T-helper 2 cell treated with Interferon-gamma antibody and Interleukin-4, amounts not matched to agents 5 μg/mL and 100 μg/mL, for 36 hours (primary cell): ENCODE measurements at regions not wholly inside any gene's neighbourhood (a gene's known extent, or its start where the extent isn't known, plus 50 kb on each side); places are given as distances from the start of the nearest gene placed in this dataset.

ENCODE experiments used
- DNase-seq: peaks from one replicate; pipeline ENCODE4 v3.0.0; 2021; ENCODE audit warnings: low spot score
- H3K27ac Mint-ChIP-seq: one replicate; pipeline ENCODE4 v1.8.0; 2021; ENCODE audit warnings: mild to moderate bottlenecking, mixed read lengths
- H3K27me3 Mint-ChIP-seq: one replicate; pipeline ENCODE4 v1.8.0; 2021; ENCODE audit warnings: low read depth, mixed read lengths
- H3K36me3 Mint-ChIP-seq: one replicate; pipeline ENCODE4 v1.8.0; 2021; ENCODE audit warnings: low read depth, mixed read lengths
- H3K4me1 Mint-ChIP-seq: one replicate; pipeline ENCODE4 v1.8.0; 2021; ENCODE audit warnings: low read depth, mixed read lengths
- H3K4me3 Mint-ChIP-seq: one replicate; pipeline ENCODE4 v1.8.0; 2022; ENCODE audit warnings: mild to moderate bottlenecking, moderate library complexity, mixed read lengths
- H3K9me3 Mint-ChIP-seq: one replicate; pipeline ENCODE4 v1.8.0; 2021; ENCODE audit warnings: mixed read lengths

GRCh38 chr16:56140645-56141044 is 50.6 kb upstream of the GNAO1 start:
- peaks cover 31% of the 10 kb centered on the region for H3K27me3 Mint-ChIP-seq
- no peak for DNase-seq
- H3K27ac Mint-ChIP-seq: no peak overlapping the region
- no peaks in the 10 kb centered on the region for H3K36me3 Mint-ChIP-seq
- no peaks in the 10 kb centered on the region for H3K9me3 Mint-ChIP-seq
- H3K4me1 Mint-ChIP-seq: peaks cover 5% of the 10 kb centered on the region
- no peak overlapping the region for H3K4me3 Mint-ChIP-seq

GRCh38 chr16:56137269-56137668 is 54.0 kb upstream of the GNAO1 start:
- H3K4me3 Mint-ChIP-seq: no peak overlapping the region
- no peaks in the 10 kb centered on the region for H3K9me3 Mint-ChIP-seq
- H3K27me3 Mint-ChIP-seq: peaks cover 17% of the 10 kb centered on the region
- DNase-seq: no peak
- H3K4me1 Mint-ChIP-seq: peaks cover 5% of the 10 kb centered on the region
- H3K36me3 Mint-ChIP-seq: no peaks in the 10 kb centered on the region
- H3K27ac Mint-ChIP-seq: no peak overlapping the region

DNA sequence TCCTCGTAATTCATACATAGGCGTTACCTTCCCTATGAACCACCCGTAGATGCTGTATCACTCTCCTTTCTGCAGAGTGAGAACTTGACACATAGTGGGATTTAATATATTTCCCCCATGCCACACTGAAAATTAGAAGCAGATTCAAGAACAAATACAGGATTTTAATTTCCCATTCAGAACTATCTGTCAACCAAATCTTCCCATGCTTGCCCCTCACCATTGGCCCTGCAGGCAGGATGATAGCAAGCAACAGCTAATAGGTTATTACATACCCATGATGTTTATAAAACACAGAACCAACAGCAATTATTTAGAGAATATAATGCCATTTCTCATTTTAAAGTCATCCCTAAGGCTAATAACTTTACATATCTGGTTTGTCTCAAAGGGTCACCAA is 55.0 kb upstream of the GNAO1 start:
- Mint-ChIP-seq H3K4me3 (no peak overlapping the region), H3K36me3 (no peaks in the 10 kb centered on the region)
- DNase-seq: no peak

DNA sequence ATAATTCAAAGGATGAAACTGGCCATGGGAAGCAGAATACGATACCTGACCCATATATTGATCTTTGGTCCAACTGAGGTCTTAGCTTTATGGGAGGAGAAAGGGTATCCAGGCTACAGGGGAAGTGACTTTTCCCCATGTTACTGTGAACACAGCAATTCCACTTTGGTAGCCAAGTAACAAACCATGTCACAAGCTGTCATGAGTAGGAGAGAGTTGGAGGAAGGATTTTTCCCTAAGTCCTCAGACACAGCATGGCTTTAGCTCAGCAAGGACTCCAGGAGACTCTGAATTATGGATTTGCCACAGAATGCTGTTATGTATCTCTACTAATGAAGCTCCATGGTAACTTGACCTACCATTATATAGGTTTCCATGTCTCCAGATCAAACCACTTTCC is 56.5 kb upstream of the GNAO1 start:
- no peaks in the 10 kb centered on the region for H3K9me3 Mint-ChIP-seq
- H3K4me1 Mint-ChIP-seq: peaks cover 5% of the 10 kb centered on the region
- H3K4me3 Mint-ChIP-seq: no peak overlapping the region
- no peak overlapping the region for H3K27ac Mint-ChIP-seq
- no peaks in the 10 kb centered on the region for H3K36me3 Mint-ChIP-seq
- peaks cover 29% of the 10 kb centered on the region for H3K27me3 Mint-ChIP-seq
- DNase-seq: no peak

More for the DNA sequence above, 55.0 kb upstream of the GNAO1 start:
- Mint-ChIP-seq H3K27me3 (peaks cover 18% of the 10 kb centered on the region), H3K4me1 (peaks cover 5% of the 10 kb centered on the region), H3K9me3 (no peaks in the 10 kb centered on the region), H3K27ac (no peak overlapping the region)

DNA sequence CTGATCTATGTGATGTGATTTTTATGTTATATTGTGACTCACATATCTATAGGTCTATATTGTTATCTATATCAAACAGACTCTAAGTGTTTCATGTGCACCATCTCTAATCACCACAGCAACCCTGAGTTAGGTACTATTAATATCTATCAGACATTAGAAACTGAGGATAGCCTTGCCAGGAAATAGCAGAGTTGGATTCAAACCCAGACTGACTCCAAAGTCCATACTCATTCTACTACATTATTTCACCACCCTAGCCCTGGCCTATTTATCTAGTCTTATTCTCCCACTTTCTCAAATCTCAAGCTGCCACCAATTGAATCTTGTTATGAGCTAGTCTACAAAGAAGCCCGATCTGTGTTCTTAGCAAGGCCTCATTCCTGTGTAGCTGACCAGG is 65.4 kb upstream of the GNAO1 start:
- Mint-ChIP-seq H3K4me1 (no peaks in the 10 kb centered on the region), H3K27ac (no peak overlapping the region), H3K9me3 (no peaks in the 10 kb centered on the region), H3K27me3 (peaks cover 32% of the 10 kb centered on the region), H3K36me3 (no peaks in the 10 kb centered on the region), H3K4me3 (no peak overlapping the region)
- DNase-seq: no peak

- Mint-ChIP-seq H3K4me3 (no peak overlapping the region), H3K27me3 (peaks cover 24% of the 10 kb centered on the region), H3K4me1 (peaks cover 1% of the 10 kb centered on the region)
Measured at GRCh38 chr16:56122251-56122650, 69.0 kb upstream of the GNAO1 start.

DNA sequence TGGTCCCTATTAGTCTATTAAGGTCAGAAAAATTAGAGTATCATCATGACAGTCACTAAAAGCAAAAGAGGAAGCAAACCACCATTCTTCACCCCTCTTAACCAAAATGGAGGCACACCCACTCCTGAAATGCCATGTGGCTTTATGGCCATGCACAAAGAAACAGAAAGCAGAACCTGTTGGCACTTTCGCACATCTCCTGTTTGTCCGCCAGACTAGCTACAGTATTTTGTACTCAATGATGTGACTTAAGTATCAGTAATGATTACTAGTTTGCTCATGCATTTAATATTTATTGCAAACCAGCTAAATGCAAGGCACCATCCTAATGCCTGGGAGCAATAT is 70.2 kb upstream of the GNAO1 start:
- Mint-ChIP-seq H3K4me1 (peaks cover 1% of the 10 kb centered on the region), H3K4me3 (no peak overlapping the region), H3K27me3 (peaks cover 24% of the 10 kb centered on the region), H3K27ac (no peak overlapping the region), H3K9me3 (no peaks in the 10 kb centered on the region), H3K36me3 (no peaks in the 10 kb centered on the region)
- no peak for DNase-seq

More at GRCh38 chr16:56122251-56122650, 69.0 kb upstream of the GNAO1 start:
- no peaks in the 10 kb centered on the region for H3K9me3 Mint-ChIP-seq
- H3K27ac Mint-ChIP-seq: no peak overlapping the region
- no peaks in the 10 kb centered on the region for H3K36me3 Mint-ChIP-seq
- DNase-seq: no peak

- Mint-ChIP-seq H3K4me1 (peaks cover 1% of the 10 kb centered on the region), H3K36me3 (no peaks in the 10 kb centered on the region), H3K27me3 (peaks cover 26% of the 10 kb centered on the region), H3K4me3 (no peak overlapping the region), H3K27ac (no peak overlapping the region), H3K9me3 (no peaks in the 10 kb centered on the region)
- no peak for DNase-seq
Measured at GRCh38 chr16:56120447-56121155, 70.7 kb upstream of the GNAO1 start.

GRCh38 chr16:56119133-56119532 is 72.2 kb upstream of the GNAO1 start:
- Mint-ChIP-seq H3K4me1 (peaks cover 1% of the 10 kb centered on the region), H3K4me3 (no peak overlapping the region), H3K27me3 (peaks cover 22% of the 10 kb centered on the region), H3K36me3 (no peaks in the 10 kb centered on the region), H3K9me3 (no peaks in the 10 kb centered on the region), H3K27ac (no peak overlapping the region)
- DNase-seq: no peak

DNA sequence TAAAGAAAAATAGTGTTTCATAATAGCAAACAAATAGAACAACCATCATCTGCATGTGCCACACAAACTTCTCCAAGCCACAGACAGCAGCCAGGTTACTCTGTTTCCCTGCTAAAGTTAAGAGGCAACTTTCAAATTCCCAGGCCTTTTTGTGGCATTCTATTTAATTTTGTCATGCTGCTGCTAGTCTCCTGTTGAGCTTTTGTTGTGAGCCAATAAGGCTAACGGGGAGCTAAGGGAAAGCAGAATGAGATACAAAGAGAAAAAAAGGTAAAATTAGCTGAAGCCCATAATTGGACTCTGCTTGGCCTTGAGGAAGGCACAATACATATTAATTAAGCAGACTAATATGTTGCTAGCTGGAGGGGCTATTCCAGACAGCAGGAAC is 74.7 kb upstream of the GNAO1 start:
- Mint-ChIP-seq H3K27ac (no peak overlapping the region), H3K4me3 (no peak overlapping the region), H3K9me3 (no peaks in the 10 kb centered on the region), H3K36me3 (no peaks in the 10 kb centered on the region), H3K4me1 (peaks cover 1% of the 10 kb centered on the region), H3K27me3 (peaks cover 21% of the 10 kb centered on the region)
- DNase-seq: no peak

DNA sequence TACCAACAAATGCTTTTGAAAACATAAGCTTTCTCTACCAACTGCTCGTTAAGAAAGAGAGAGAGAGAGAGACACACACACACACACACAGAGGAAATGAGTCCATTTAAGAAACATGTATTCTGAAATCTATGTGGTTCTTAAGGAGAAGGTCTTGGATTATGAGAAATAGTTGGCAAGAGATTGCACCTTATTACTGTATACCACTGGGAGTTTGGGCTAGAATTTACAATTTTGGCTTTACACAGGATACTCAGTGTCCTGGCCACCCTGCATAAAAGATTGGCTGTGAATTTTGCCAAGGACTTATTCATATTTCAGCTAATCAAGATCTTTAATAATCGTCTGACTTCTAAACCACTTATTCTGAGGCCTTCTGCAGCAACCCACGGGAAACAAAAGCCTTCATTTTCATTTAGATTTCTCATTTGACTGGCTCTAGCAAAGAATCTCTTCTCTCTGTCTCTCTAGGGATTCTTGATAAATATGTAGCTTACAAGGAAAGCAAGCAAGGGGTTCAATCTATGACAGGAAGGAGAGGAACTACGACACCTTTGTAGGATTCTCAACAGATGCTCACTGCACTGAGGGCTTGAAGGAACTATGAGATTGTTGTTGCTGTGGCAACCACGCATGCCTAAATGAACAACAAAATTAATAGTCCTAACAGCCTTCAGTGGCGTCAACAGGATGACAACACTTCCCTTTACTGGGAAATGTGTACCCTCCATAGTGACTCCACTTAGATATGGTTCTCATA is 75.3 kb upstream of the GNAO1 start:
- Mint-ChIP-seq H3K36me3 (no peaks in the 10 kb centered on the region), H3K4me3 (no peak overlapping the region), H3K4me1 (peaks cover 1% of the 10 kb centered on the region), H3K27ac (no peak overlapping the region), H3K9me3 (no peaks in the 10 kb centered on the region), H3K27me3 (peaks cover 21% of the 10 kb centered on the region)
- DNase-seq: no peak

DNA sequence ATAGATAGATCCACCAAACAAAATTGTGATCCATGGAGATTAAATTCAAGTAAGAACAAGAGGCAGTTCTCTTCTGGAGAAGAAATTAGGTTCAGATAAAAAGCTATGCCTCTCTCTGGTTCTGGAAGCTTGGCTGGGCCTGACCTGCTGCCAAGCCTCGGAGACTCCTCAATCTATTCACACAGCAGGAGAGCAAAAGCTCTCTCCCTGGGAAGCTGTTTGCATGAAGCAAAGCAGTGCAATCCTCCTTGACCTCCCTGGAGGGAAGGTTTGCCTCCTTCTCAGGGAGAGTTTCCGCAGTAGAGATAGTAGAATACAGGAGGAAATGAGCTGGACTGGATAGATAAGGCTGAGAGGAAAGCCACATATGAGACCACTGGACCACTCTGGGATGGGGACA is 78.1 kb upstream of the GNAO1 start:
- no peaks in the 10 kb centered on the region for H3K4me1 Mint-ChIP-seq
- DNase-seq: no peak
- H3K4me3 Mint-ChIP-seq: no peak overlapping the region
- no peaks in the 10 kb centered on the region for H3K36me3 Mint-ChIP-seq
- H3K27ac Mint-ChIP-seq: no peak overlapping the region
- H3K27me3 Mint-ChIP-seq: peaks cover 17% of the 10 kb centered on the region
- no peaks in the 10 kb centered on the region for H3K9me3 Mint-ChIP-seq

DNA sequence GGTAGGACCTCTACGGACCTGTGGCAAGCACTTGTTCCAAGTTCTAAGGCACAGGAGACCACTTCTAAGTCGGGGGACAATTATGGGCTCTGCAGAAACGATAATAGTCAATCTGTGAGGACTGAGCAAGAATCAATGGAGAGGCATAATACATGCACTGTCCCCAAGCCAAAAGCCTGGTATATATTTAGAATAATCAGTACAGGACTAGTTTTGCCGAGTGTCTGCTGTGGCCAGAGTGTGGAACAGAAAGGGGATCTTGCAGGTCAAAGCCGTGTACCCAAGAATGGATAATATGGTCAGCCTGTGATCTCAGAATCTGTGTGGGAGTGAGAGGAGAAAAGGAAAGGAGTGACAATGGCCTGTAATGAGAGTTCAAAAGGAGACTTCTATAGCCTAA is 80.2 kb upstream of the GNAO1 start:
- no peak for DNase-seq

GRCh38 chr16:56109994-56110393 is 81.3 kb upstream of the GNAO1 start:
- H3K27me3 Mint-ChIP-seq: peaks cover 9% of the 10 kb centered on the region
- no peaks in the 10 kb centered on the region for H3K4me1 Mint-ChIP-seq
- H3K27ac Mint-ChIP-seq: no peak overlapping the region
- no peaks in the 10 kb centered on the region for H3K36me3 Mint-ChIP-seq
- no peak overlapping the region for H3K4me3 Mint-ChIP-seq
- DNase-seq: no peak
- no peaks in the 10 kb centered on the region for H3K9me3 Mint-ChIP-seq

More for the DNA sequence above, 80.2 kb upstream of the GNAO1 start:
- H3K36me3 Mint-ChIP-seq: no peaks in the 10 kb centered on the region
- no peaks in the 10 kb centered on the region for H3K4me1 Mint-ChIP-seq
- H3K27ac Mint-ChIP-seq: no peak overlapping the region
- H3K4me3 Mint-ChIP-seq: no peak overlapping the region
- peaks cover 14% of the 10 kb centered on the region for H3K27me3 Mint-ChIP-seq
- no peaks in the 10 kb centered on the region for H3K9me3 Mint-ChIP-seq
